ENCODE measurements at regions not wholly inside any gene's neighbourhood (a gene's known extent, or its start where the extent isn't known, plus 50 kb on each side); places are given as distances from the start of the nearest gene placed in this dataset.

- 29 to 57% methylated on average over 2 of the region's 2 CpGs for WGBS, 2 donors (ENCODE audit: low coverage in 1 of 2)
- H3K4me3 ChIP-seq, result no peak overlapping the region
- H3K27me3 ChIP-seq, result no peaks in the 10 kb centered on the region
- no peak overlapping the region for H3K27ac ChIP-seq
- H3K4me1 ChIP-seq, result no peaks in the 10 kb centered on the region
- DNase-seq, result no peak
- peaks cover 0 to under 1% of the 10 kb centered on the region in 2 donors for H3K9me3 ChIP-seq
- no peaks in the 10 kb centered on the region for H3K36me3 ChIP-seq
- in situ Hi-C loops (cut with MboI; ENCODE audit: low pct_ligation_motif_present in 1 of 4, low pct_unique_long_range_greater_than_20kb in 1 of 4, low sequenced_read_pairs in 3 of 4) (loop anchor here in 2 of 4 donors (10.0 to 25.0 kb wide), 2 partner anchors 533 to 536 kb away; no protein-coding TSS in a partner anchor), intact Hi-C loops (cut with DNase I; ENCODE audit: low total_unique reads) (no loop called here)
- TF ChIP-seq POLR2A (IDR thresholded peaks at IDR 0.05) (no peak), EP300 (IDR thresholded peaks at IDR 0.05; ENCODE audit: low read depth) (no peak), POLR2AphosphoS5 (IDR thresholded peaks at IDR 0.05) (no peak), CTCF (IDR thresholded peaks at IDR 0.05) (no peak)
Observed at GRCh38 chr1:166470441-166470840, 303.6 kb upstream of the FAM78B start.

- WGBS, 2 donors (ENCODE audit: low coverage in 1 of 2), result 70 to 73% methylated on average over 8 to 9 of the region's 9 CpGs
- DNase-seq, result no peak
- Histone ChIP-seq H3K27ac (no peak overlapping the region), H3K9me3 (no peaks in the 10 kb centered on the region), H3K36me3 (no peaks in the 10 kb centered on the region), H3K4me1 (no peaks in the 10 kb centered on the region), H3K4me3 (no peak overlapping the region), H3K27me3 (no peaks in the 10 kb centered on the region)
- intact Hi-C loops (cut with DNase I; ENCODE audit: low total_unique reads) (no loop called here), in situ Hi-C loops (cut with MboI; ENCODE audit: low pct_ligation_motif_present in 1 of 4, low pct_unique_long_range_greater_than_20kb in 1 of 4, low sequenced_read_pairs in 3 of 4) (loop anchor here in 2 of 4 donors (10.0 to 25.0 kb wide), 2 partner anchors 534 to 537 kb away; no protein-coding TSS in a partner anchor)
- TF ChIP-seq EP300 (IDR thresholded peaks at IDR 0.05; ENCODE audit: low read depth) (no peak), CTCF (IDR thresholded peaks at IDR 0.05) (no peak), POLR2A (IDR thresholded peaks at IDR 0.05) (no peak), POLR2AphosphoS5 (IDR thresholded peaks at IDR 0.05) (no peak)
Observed at GRCh38 chr1:166471359-166471758, 304.6 kb upstream of the FAM78B start.

GRCh38 chr1:166479052-166479631 lies 312.3 kb upstream of the FAM78B start:
- H3K27ac ChIP-seq, result no peak overlapping the region
- peak; percentile 61 for DNase-seq
- no peak overlapping the region for H3K4me3 ChIP-seq
- no peak for TF ChIP-seq POLR2AphosphoS5 (IDR thresholded peaks at IDR 0.05)
- peak; percentile 64 to 82 (median 69) for TF ChIP-seq CTCF (IDR thresholded peaks at IDR 0.05)
- H3K27me3 ChIP-seq, result no peaks in the 10 kb centered on the region
- WGBS, 2 donors (ENCODE audit: low coverage in 1 of 2), result 44 to 47% methylated on average over 2 of the region's 2 CpGs
- in situ Hi-C loops (cut with MboI; ENCODE audit: low pct_ligation_motif_present in 1 of 4, low pct_unique_long_range_greater_than_20kb in 1 of 4, low sequenced_read_pairs in 3 of 4), result loop anchor here in 3 of 4 donors (5.0 to 25.0 kb wide), 3 partner anchors 542 to 767 kb away; no protein-coding TSS in a partner anchor
- H3K36me3 ChIP-seq, result no peaks in the 10 kb centered on the region
- no peaks in the 10 kb centered on the region for H3K9me3 ChIP-seq
- intact Hi-C loops (cut with DNase I; ENCODE audit: low total_unique reads), result loop anchor here (5.0 kb wide), 1 partner anchor 552 kb away; no protein-coding TSS in a partner anchor
- no peaks in the 10 kb centered on the region for H3K4me1 ChIP-seq

GRCh38 chr1:166484471-166484870 lies 317.7 kb upstream of the FAM78B start:
- intact Hi-C loops (cut with DNase I; ENCODE audit: low total_unique reads), result no loop called here
- H3K27me3 ChIP-seq, result no peaks in the 10 kb centered on the region
- no peak overlapping the region for H3K27ac ChIP-seq
- no peak overlapping the region for H3K4me3 ChIP-seq
- peaks cover 0 to 9% (median 0%) of the 10 kb centered on the region in 4 donors for H3K4me1 ChIP-seq
- DNase-seq, result no peak
- in situ Hi-C loops (cut with MboI; ENCODE audit: low pct_ligation_motif_present in 1 of 4, low pct_unique_long_range_greater_than_20kb in 1 of 4, low sequenced_read_pairs in 3 of 4), result loop anchor here in 1 of 4 donors (10.0 to 25.0 kb wide), 2 partner anchors 550 to 772 kb away; no protein-coding TSS in a partner anchor
- no peak for TF ChIP-seq POLR2AphosphoS5 (IDR thresholded peaks at IDR 0.05)
- TF ChIP-seq CTCF (IDR thresholded peaks at IDR 0.05), result no peak
- TF ChIP-seq POLR2A (IDR thresholded peaks at IDR 0.05), result no peak
- TF ChIP-seq EP300 (IDR thresholded peaks at IDR 0.05; ENCODE audit: low read depth), result no peak
- H3K9me3 ChIP-seq, result no peaks in the 10 kb centered on the region
- H3K36me3 ChIP-seq, result no peaks in the 10 kb centered on the region

Data from transverse colon (tissue), 4 donors.